ENCODE measurements at regions not wholly inside any gene's neighbourhood (a gene's known extent, or its start where the extent isn't known, plus 50 kb on each side); places are given as distances from the start of the nearest gene placed in this dataset.

DNA sequence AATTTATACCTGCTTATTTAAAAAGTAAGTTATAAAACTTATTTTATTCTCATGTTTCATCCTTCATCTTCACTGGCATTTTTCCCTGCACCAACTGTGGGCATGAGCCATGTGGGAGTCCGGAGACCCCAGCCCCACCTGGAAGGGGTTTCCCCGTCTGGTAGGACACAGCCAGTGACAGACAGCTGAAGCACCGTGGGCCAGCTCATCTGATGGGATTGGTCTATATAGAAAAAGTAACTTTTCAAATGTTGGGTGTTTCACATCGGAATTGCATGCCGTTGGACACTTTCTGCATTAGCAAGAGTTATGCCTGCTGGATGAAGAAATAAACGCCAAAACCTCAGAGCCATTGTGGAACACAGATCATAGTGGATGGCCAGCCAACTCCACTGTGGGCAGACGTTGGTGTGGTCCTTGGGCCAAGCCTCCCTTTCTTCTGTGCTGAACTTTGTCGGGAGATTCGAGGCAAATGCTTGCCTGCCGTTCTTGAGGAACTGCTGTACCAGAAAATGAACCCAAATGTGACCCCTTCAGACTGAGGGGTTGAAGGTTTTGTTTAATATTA lies 1329.3 kb downstream of the TBC1D22A start:
- DNase-seq, result no peak

DNA sequence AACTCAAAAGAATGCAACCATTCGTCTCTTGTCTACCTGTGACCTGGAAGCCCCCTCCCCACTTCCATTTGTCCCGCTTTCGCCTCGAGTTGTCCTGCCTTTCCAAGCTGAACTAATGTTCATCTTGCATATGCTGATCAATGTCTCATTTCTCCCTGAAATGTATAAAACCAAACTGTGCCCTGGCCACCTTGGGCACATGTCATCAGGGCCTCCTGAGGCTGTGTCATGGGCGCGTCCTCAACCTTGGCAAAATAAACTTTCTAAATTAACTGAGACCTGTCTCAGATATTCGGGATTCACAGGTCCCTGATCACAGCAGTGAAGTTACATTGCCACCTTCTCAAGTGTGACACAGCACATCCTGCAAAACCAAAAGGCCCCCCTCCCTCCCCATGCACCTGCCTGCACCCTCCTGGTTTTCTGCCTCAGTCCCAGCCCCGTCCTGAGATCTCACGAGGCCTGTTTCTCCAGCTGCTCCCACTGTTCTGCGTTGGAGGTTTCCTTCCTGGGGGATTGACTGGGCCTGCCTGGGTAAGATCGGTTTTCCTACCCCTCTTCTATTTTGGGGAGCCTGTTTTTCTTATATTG lies 1328.7 kb downstream of the TBC1D22A start:
- no peak for DNase-seq

DNA sequence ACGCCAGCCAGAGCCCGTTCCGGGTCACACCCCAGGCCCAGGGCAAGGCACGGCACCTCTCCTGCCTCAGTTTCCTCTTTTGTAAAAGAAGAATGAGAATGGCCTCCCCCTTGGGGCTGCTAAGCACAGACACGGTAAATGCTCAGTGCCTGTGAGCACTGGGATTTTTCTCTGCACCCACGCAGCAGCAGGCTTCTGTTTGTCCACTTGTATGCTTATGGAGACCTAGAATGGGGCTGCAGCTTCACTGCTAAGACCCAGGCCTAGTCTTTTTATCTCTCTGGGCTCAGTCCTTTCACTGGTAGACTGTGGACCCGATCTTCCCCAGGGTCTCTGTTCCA lies 1327.9 kb downstream of the TBC1D22A start:
- no peak for DNase-seq

DNA sequence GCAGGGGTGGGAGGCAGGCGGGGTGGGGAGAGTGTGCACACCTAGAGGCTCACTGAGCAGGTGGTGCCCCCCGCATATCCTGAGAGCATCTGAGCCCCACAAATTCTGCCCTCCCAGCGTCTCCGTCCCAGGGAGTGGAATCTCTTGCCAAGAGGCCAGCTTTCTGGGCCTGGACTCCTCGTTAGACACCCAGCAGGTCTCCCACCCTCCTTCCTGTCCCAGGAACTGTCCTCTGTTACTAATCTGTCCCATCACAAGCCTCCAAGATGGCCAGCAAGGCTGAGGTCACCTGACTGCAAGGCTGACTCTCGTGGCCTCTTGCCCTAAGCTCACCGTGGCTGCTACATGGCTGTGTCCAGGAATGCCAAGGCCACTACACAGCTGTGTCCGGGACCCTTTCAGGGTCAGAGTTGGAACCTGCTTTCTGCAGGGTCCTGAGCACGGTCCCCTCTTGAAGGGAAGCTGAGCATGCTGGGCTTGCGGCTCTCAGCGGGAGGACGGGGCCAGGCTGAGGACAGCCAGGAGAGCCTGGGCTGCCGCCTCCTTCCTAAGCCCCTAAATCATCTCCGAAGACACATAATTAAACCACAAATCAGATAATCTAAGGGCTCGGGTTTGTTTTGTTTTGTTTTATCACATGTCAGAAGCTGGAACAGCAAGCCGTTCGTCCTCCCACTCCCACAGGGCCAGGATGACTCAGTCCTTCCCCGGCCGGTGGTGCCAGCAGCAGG lies 1327.3 kb downstream of the TBC1D22A start:
- DNase-seq, result peak; percentile 29 to 77 (median 58)

DNA sequence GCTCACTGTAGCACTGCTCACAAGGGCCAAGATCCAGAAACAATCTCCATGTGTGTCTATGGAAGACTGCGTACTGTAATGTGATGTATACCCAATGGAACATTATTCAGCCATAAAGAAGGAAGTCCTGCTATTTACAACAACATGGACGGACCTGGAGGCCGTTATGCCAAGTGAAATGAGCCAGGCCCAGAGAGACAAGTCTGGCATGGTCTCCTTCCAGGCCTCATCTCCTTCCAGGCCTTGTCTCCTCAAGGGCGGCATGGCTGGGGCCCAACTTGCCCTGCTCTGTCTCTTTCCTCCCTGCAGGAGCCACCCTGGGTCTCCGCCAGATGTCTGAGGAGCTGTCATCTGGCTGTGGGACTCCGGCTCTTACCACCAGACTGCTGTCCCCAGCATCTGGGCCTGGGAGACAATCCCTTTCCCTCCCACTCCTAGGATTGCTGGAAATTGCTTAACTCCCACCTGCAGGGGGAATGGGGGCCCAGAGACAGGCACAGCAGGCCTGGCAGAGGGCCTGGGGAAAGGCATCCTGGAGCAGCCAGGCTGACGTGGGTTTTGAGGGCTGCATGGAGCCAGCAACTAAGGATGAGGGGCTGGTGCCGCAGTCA lies 1326.6 kb downstream of the TBC1D22A start:
- no peak for DNase-seq

DNA sequence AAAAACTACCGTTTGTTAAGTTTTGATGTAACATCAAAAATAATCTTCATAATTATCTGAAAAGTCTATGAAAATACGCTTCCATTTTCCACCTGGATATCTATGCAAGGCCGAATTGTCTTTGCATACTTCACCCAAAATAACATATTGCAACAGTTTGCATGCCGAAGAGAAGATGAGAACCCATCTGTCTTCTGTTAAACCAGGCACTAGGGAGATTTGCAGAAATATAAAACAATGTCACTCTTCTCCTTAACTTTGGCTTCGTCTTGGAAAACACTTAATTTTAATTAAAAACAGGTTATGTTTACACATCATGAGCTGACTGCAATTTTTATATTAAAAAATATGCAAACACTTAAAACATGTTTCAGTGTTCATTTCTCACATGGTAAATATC lies 1325.8 kb downstream of the TBC1D22A start:
- DNase-seq, result no peak

DNA sequence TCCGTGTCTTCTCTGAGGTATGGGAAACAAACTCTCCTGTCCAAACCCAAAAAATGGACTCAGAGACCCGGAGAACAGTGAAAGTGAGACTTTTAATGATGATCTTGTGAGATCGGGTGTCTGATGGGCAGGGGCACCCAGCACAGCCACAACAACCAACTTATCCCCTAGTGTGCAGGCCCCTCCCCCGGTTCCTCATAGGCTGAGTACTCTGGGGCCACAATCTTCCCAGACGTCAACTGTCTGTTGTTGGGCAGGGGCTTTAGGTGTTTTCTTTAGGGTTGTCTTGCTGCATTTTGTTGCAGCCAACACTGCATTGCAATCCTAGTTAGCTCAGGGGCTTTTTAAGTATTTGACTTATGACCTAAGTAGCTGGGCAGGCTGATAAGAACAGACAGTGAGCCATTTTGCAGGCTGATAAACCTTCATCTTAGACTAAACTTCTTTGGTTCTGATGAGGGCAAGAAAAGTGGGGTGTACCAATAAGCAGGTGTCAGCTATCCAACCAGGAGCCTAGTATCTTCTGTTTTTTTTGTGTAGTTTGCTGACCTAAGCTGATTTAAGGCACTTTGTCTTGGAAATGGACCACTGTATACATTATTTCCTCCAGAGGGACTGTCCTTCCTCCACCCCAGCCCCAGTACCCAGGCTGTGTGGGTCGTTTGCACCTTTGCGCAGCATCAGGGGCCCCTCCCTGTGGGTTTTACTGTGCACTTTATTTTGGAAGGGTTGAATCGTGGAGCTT lies 1323.6 kb downstream of the TBC1D22A start:
- DNase-seq, result no peak

DNA sequence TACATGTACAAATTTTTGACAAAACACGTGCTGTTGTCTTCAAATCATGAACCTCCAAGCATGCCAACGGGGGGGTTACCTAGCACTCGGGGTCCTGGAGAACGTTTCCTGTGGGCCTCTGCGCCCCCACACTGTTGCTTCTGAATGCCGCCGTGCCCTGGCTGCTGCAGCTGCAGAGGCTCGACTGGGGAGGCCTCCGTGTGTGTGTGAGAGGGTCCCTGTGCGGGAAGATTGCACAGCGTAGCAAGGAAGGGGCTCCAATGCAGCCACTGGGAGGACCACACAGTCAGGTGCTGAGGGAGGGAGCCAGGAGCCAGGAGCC lies 1322.2 kb downstream of the TBC1D22A start:
- DNase-seq, result no peak

DNA sequence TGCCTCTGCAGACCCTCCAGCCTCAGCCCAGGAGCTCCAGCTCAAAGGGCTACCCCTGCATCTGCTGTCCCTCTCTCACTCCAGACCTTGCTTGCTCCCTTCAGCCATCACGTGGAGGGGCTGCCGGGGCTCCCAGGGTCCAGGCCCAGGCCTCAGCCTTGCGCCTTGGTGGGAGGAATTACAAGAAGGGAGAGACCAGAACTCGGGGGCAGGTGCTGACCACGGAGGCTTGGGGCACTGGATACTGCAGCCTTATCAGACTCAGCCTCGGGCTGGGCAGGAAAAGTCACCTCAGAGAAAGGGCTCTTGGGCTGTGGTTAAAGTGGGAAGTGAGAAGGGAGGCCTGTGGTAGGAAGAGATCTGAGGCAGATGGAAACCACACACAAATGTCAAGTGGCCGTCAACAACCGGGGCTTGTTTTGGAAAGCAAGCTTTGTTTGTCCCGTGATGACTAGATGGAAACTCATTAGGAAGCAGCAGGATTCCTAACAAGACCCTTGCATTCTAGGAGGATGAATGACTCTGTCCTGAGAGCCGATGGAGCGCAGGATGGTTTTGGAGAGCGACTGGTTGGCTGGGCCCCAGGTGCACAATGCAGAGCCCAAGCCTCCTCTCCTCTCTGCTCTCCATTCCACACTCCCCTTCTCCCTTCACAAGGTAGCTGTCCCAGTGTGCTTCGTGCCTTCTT lies 1321.7 kb downstream of the TBC1D22A start:
- no peak for DNase-seq

DNA sequence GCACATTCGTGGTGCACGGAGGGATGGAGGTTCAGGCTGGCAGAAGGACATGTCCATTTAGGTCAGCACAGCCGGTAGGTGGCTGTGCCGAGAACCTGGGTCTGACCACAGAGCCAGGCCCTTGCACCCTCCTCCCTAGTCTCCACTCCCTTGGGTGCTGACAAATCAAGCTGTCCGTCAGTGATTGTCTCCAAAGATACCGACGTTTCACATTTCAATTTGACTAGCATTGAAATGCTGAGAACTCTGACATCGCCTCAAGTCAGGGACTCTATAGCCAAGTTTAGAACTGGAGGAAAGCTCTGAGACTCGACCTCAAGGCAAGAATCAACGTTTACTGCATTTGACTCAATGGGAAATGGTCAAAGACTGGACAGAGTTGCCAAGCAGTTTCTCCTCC lies 1321.1 kb downstream of the TBC1D22A start:
- no peak for DNase-seq

DNA sequence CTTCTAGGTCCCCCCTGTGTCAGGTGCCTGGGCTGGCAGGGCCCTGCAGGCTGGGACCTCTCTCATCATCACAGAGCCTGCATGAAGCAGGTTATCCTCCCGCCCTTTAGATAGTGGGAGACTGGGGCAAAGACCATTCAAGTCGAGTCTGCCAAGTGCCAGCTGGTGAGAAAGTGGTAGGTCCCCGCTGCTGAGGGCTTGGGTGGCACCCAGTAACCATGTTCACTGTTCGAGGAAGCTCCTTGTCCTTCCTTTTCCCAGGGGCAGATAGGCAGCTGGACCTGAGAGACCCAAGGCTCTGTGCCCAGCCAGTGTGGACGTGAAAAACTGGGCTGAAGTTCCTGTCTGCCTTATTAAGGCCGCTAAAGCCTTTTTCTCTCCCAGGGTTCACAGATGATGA lies 1319.8 kb downstream of the TBC1D22A start:
- no peak for DNase-seq

DNA sequence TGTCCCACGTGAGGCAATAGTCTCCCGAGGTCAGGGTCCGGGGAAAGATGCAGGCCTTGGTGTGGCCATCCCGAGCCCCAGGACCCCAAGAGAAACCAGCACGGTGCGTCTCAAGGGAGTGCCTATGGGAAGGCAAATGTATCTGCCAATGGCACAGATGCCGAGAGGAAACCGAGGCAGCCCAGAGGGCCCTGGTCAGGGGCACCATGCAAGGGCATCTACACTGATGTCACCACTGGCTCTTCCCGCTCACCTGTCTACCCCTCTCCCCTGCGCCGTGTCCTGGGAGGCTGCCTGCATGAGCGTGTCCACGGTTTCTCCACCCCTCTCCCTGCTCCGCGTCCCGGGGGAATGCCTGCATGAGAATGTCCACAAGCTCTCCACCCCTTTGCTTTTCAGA lies 1318.8 kb downstream of the TBC1D22A start:
- DNase-seq, result no peak

DNA sequence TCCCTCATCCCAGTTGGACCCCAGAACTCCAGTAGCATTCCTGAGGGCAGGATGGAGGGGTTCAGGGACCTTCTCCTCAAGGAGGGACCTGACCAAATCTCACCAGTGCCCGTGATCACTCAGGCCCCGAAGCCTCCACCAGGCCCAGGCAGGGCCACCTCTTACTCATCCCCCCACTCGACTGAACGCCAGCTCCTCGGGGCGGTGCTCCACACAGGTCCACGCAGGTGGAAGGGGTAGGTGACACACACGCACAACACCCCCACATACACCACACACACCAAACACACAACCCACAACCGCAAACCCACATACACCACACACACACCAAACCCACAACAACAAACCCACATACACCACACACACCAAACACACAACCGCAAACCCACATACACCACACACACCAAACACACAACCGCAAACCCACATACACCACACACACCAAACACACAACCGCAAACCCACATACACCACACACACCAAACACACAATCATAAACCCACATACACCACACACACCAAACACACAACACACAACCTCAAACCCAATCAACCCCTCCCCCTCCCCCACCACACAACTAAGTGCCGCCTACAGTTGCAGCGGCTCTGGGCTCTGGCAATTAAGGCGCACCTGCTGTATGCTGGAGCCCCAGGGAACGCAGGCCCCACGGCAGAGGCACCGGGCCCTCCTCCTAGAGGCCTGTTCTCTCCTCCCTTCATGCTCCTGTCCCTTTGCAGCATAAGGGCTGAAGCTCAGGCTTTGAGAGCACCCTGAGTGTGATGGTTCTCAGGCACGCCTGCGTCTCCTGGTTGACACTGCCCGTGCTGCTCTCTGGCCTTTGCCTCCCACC lies 1318.1 kb downstream of the TBC1D22A start:
- no peak for DNase-seq

DNA sequence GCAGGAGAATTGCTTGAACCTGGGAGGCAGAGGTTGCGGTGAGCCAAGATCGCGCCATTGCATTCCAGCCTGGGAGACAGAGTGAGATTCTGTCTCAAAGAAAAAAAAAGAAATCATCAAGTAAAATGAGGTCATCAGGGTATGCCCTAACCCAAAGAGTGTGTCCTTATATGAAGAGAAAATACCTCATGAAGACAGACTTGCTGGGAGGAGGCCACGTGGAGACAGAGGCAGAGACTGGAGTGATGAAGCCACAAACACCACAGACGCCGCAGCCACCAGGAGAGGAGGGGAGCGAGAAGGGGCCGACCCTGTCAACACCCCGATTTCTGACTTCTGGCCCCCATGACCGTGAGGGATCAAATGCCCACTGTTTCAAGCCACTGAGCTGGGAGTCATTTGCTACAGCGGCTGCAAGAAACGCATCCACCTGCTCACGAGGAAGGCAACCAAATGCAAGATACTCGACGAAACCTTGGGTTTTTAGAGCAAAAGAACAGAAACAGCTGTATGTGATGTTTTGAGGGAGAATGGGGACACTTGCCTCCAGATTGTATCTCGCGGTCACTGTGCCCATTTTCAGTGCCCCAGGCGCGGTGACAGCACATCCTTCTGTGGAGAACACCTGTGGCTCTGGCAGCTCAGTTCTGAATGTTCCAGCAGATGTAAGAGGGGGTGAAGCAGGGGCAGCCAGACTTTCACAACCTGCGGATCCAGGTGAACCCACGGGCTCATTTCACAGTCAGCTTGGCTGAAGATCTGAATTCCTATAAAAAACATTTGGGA lies 1317.2 kb downstream of the TBC1D22A start:
- DNase-seq, result no peak

DNA sequence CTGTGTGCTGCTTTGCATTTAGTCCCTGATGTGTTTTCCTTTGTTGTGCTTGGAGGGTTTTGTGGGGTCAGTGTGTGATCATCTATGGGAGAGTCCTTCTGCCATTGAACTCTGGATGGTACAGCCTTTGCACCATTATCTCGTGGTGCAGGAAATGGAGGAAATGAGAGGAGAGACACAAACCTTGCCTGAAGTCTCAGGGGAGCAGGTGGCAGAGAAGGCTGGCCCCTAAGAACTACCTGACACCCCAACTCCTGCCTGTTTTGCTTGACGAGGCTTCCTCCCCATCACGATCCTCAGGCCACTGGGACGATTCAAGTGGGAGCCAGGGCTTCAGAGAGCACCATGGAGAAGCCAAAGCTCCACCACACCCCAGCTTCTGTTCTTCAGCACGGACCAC lies 1316.4 kb downstream of the TBC1D22A start:
- DNase-seq, result no peak

DNA sequence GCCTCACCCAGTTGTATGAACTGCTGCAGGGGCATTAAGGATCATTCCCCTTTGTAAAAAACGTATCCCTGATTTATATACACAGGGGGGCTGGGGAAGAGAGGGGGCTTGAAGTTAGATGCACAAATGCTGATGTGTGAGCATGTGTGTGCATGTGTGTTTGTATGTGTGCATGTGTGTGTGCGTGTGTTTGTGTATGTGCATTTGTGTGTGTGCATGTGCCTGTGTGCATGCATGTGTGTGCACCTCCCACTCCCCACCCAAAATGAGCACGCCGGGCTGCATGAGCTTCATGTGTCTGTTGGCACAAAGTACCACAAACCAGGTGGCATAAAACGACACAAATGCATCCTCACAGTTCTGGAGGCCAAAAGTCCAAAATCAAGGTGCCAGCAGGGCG lies 1315.2 kb downstream of the TBC1D22A start:
- no peak for DNase-seq

DNA sequence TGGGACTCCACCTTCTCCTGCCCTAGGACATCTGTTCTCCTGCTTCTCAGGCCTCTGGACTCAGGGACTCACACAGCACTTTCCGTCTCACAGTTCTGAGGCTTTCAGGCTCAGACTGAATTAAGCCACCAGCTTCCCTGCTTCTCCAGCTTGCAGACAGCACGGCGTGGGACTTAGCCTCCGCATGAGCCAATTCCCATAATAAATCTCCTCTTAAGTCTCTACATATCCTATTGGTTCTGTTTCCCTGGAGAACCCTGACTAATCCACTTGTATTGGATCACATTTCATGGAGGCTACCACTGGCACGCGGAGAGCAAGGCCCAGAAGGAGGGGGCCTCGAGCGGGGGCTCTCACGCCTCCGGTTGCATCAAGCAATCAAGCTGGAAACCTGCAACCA lies 1313.6 kb downstream of the TBC1D22A start:
- DNase-seq, result no peak

DNA sequence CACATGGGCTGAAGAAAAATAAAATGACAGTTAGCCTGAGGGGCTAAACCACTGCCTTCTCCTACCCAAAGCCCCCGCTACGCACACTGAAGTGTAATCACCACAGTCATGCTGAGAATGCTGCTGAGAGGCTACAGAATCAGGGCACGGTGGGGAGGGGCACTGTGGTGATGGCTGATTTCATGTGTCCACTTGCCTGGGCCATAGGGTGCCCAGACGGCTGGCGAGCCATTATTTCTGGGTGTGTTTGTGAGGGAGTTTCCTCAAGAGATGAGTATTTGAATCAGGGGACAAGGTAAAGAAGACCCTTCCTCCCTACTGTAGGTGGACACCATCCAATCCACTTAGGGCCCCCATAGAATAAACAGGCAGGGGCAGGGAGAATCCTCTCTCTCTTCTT lies 1313.2 kb downstream of the TBC1D22A start:
- DNase-seq, result no peak

DNA sequence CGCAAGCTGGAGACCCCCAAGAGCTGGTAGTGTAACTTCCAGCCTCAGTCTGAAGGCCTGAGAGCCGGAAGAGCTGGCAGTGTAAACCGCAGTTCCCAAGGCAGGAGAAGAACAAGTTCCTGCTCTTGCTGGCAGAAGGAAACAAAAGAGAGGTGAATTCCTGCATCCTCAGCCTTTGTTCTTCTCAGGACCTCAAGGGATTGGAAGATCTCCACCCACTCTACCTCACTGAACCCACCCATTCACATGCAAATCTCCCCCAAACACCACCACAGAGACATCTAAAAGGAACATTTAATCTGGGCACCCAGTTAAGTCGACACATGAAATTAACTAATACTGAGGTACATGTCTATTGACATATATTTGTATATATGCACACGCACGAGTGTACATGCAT lies 1310.3 kb downstream of the TBC1D22A start:
- no peak for DNase-seq

DNA sequence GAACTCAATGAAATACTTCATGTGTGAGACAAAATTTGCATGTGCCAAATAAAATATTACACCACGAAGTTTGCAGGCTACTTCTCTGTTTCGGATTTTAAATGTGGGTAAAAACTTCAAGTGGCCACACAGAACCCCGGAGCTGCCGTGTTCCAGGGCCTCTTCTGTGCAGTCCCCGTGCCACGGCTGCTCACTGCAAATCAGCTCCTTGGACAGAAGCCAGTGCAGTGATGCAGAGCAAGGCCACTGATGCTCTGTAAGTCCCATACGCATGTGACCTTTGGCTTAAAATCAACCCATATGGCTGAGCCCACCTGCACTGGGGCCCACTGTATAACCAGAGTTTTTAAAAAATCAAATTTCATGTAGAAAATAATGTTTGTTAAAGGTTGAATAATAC lies 1309.4 kb downstream of the TBC1D22A start:
- DNase-seq, result no peak

DNA sequence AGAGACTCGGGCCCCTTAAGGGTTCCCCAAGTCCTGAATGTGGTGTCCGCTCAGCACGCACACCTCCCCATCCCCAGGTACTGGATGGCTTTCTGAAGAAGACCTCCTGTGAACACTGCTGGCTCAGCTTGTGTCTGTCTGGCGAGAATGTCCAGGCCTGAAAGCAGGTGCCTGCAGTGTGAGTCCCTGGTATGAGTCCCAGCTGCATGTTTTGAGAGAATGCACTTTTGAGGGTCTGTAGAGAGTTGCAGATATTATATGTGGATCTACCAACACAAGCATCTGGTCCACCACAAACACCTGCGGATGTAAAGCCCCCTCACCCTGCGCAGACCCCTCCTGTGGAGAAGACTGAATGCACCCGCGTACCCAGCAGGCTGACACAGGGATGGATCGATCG lies 1308.9 kb downstream of the TBC1D22A start:
- no peak for DNase-seq
